SK-N-MC (cell line): ENCODE measurements at regions not wholly inside any gene's neighbourhood (a gene's known extent, or its start where the extent isn't known, plus 50 kb on each side); places are given as distances from the start of the nearest gene placed in this dataset.
"Not testable (repeated sequence)": the region's sequence is repeated elsewhere in the genome, so short reads cannot be mapped to it uniquely, and the experiment has no call there.

Experiments used
- EZH2 ChIP-seq: fragments of 200-600 bp; sonication (generic); IDR thresholded peaks from one replicate; pipeline ENCODE4 v1.6.1; 2017; ENCODE audit warnings: antibody characterized with exemption
- FOXP2 ChIP-seq: optimal IDR thresholded peaks from 2 replicates; pipeline ENCODE3; 2011; ENCODE audit warnings: mild to moderate bottlenecking, moderate library complexity; ENCODE audit not compliant: insufficient read depth; ENCODE audit errors: extremely low read length, control extremely low read depth
- POLR2AphosphoS5 ChIP-seq: IDR thresholded peaks from 2 replicates; pipeline ENCODE4 v1.6.1; 2012; ENCODE audit warnings: mild to moderate bottlenecking, low read depth, low read length, borderline replicate concordance

- TF ChIP-seq FOXP2, EZH2, POLR2AphosphoS5: not testable (repeated sequence)
Observed at GRCh38 chr2:91500246-91500977, 2808.9 kb downstream of the RPIA start.
